HEK293T (cell line): ENCODE measurements at regions not wholly inside any gene's neighbourhood (a gene's known extent, or its start where the extent isn't known, plus 50 kb on each side); places are given as distances from the start of the nearest gene placed in this dataset.

Experiments used
- ARNT ChIP-seq: fragments of 450-650 bp; IDR thresholded peaks from 2 replicates; pipeline ENCODE4 v1.6.1; 2017; ENCODE audit warnings: mild to moderate bottlenecking
- L3MBTL2 ChIP-seq: fragments of 450-650 bp; conservative IDR thresholded peaks from 2 replicates; pipeline ENCODE4 v1.6.1; 2016; ENCODE audit warnings: mild to moderate bottlenecking
- LEF1 ChIP-seq: fragments of 450-650 bp; IDR thresholded peaks from 2 replicates; pipeline ENCODE4 v1.6.1; 2017; ENCODE audit warnings: mild to moderate bottlenecking, borderline replicate concordance
- NFRKB ChIP-seq: fragments of 450-650 bp; IDR thresholded peaks from 2 replicates; pipeline ENCODE4 v1.6.1; 2016; ENCODE audit warnings: mild to moderate bottlenecking, moderate library complexity
- PKNOX1 ChIP-seq: fragments of 450-650 bp; IDR thresholded peaks from 2 replicates; pipeline ENCODE4 v1.6.1; 2016
- SUZ12 ChIP-seq: fragments of 450-650 bp; IDR thresholded peaks from 2 replicates; pipeline ENCODE4 v1.6.1; 2016; ENCODE audit warnings: mild to moderate bottlenecking

- TF ChIP-seq PKNOX1, result no peak
- no peak for TF ChIP-seq LEF1
- no peak for TF ChIP-seq ARNT
- TF ChIP-seq NFRKB, result no peak
- TF ChIP-seq SUZ12, result no peak
- no peak for TF ChIP-seq L3MBTL2
Observed at GRCh38 chr1:218886101-218886871, 287.4 kb upstream of the LYPLAL1 start.
